HEK293T (cell line): ENCODE measurements at regions not wholly inside any gene's neighbourhood (a gene's known extent, or its start where the extent isn't known, plus 50 kb on each side); places are given as distances from the start of the nearest gene placed in this dataset.

Experiments used
- CTCF ChIA-PET: fragments of 350-600 bp; formaldehyde crosslinking; extraction: SDS; loops from one replicate; lab custom pipeline; 2021; ENCODE audit warnings: antibody characterized with exemption, inconsistent platforms; lab: Yijun Ruan, JAX
- POLR2A ChIA-PET: fragments of 350-600 bp; formaldehyde crosslinking; extraction: SDS; loops from one replicate; lab custom pipeline; 2020; ENCODE audit warnings: antibody characterized with exemption, inconsistent platforms; lab: Yijun Ruan, JAX
- DNase-seq: peaks from one replicate; pipeline ENCODE4 v3.0.0; 2012; ENCODE audit warnings: mixed read lengths; ENCODE audit errors: extremely low spot score
- ARNT ChIP-seq: fragments of 450-650 bp; IDR thresholded peaks from 2 replicates; pipeline ENCODE4 v1.6.1; 2017; ENCODE audit warnings: mild to moderate bottlenecking
- BHLHE40 ChIP-seq: fragments of 450-650 bp; IDR thresholded peaks from 2 replicates; pipeline ENCODE4 v1.6.1; 2016; ENCODE audit warnings: mild to moderate bottlenecking, moderate library complexity, borderline replicate concordance
- CTBP1 ChIP-seq: fragments of 450-650 bp; IDR thresholded peaks from 2 replicates; pipeline ENCODE4 v1.6.1; 2016; ENCODE audit warnings: borderline replicate concordance
- ELF4 ChIP-seq: fragments of 450-650 bp; IDR thresholded peaks from 2 replicates; pipeline ENCODE4 v1.6.1; 2017; ENCODE audit warnings: antibody characterized with exemption
- FOXA1 ChIP-seq: fragments of 450-650 bp; IDR thresholded peaks from 2 replicates; pipeline ENCODE4 v1.6.1; 2016; ENCODE audit warnings: mild to moderate bottlenecking
- FOXK2 ChIP-seq: fragments of 450-650 bp; IDR thresholded peaks from 2 replicates; pipeline ENCODE4 v1.6.1; 2016; ENCODE audit warnings: mild to moderate bottlenecking
- FOXM1 ChIP-seq: fragments of 450-650 bp; IDR thresholded peaks from 2 replicates; pipeline ENCODE4 v1.6.1; 2017; ENCODE audit warnings: mild to moderate bottlenecking, borderline replicate concordance
- HDGF ChIP-seq: fragments of 450-650 bp; IDR thresholded peaks from 2 replicates; pipeline ENCODE4 v1.6.1; 2017; ENCODE audit warnings: antibody characterized with exemption, borderline replicate concordance
- L3MBTL2 ChIP-seq: fragments of 450-650 bp; conservative IDR thresholded peaks from 2 replicates; pipeline ENCODE4 v1.6.1; 2016; ENCODE audit warnings: mild to moderate bottlenecking
- LEF1 ChIP-seq: fragments of 450-650 bp; IDR thresholded peaks from 2 replicates; pipeline ENCODE4 v1.6.1; 2017; ENCODE audit warnings: mild to moderate bottlenecking, borderline replicate concordance
- NFRKB ChIP-seq: fragments of 450-650 bp; IDR thresholded peaks from 2 replicates; pipeline ENCODE4 v1.6.1; 2016; ENCODE audit warnings: mild to moderate bottlenecking, moderate library complexity
- PKNOX1 ChIP-seq: fragments of 450-650 bp; IDR thresholded peaks from 2 replicates; pipeline ENCODE4 v1.6.1; 2016
- SP1 ChIP-seq: fragments of 450-650 bp; IDR thresholded peaks from 2 replicates; pipeline ENCODE4 v1.6.1; 2017
- SUZ12 ChIP-seq: fragments of 450-650 bp; IDR thresholded peaks from 2 replicates; pipeline ENCODE4 v1.6.1; 2016; ENCODE audit warnings: mild to moderate bottlenecking
- TARDBP ChIP-seq: fragments of 450-650 bp; IDR thresholded peaks from 2 replicates; pipeline ENCODE4 v1.6.1; 2016
- ZNF384 ChIP-seq: fragments of 450-650 bp; IDR thresholded peaks from 2 replicates; pipeline ENCODE4 v1.6.1; 2016

- ChIA-PET CTCF (interaction anchor here (0.6 to 3.5 kb wide), 16 partner anchors 9 to 475 kb away, joined by 3 to 23 read pairs (median 4); no protein-coding TSS in a partner anchor), POLR2A (interaction anchor here (0.9 to 2.7 kb wide), 5 partner anchors 14 to 58 kb away, joined by 3 to 7 read pairs (median 3); no protein-coding TSS in a partner anchor)
- DNase-seq = peak; percentile 75
- TF ChIP-seq BHLHE40 (no peak), NFRKB (no peak), FOXK2 (no peak), FOXM1 (no peak), ZNF384 (no peak), HDGF (no peak), FOXA1 (no peak)
Measured at GRCh38 chr7:25894902-25895791, 256.9 kb upstream of the NFE2L3 start.

GRCh38 chr7:25895792-25896171, 256.2 kb upstream of the NFE2L3 start:
- ChIA-PET POLR2A (interaction anchor here (0.7 to 2.7 kb wide), 4 partner anchors 54 to 306 kb away, joined by 3 to 7 read pairs (median 3); partner anchors contain the start of gene CBX3), CTCF (interaction anchor here (0.7 to 3.5 kb wide), 8 partner anchors 12 to 474 kb away, joined by 3 to 23 read pairs (median 4); no protein-coding TSS in a partner anchor)
- no peak for DNase-seq
- TF ChIP-seq TARDBP (no peak), FOXA1 (no peak), ELF4 (no peak), NFRKB (no peak)

GRCh38 chr7:25897261-25897782, 254.7 kb upstream of the NFE2L3 start:
- no peak for DNase-seq
- POLR2A ChIA-PET = interaction anchor here (1.2 to 2.7 kb wide), 2 partner anchors 52 to 304 kb away, joined by 3 to 7 read pairs; partner anchors contain the start of gene CBX3
- TF ChIP-seq SUZ12 = no peak
- no peak for TF ChIP-seq LEF1
- TF ChIP-seq ZNF384 = no peak
- no peak for TF ChIP-seq ARNT
- TF ChIP-seq BHLHE40 = no peak
- TF ChIP-seq FOXK2 = no peak
- TF ChIP-seq CTBP1 = no peak
- TF ChIP-seq TARDBP = no peak
- TF ChIP-seq PKNOX1 = no peak
- TF ChIP-seq FOXA1 = no peak
- no peak for TF ChIP-seq FOXM1
- TF ChIP-seq L3MBTL2 = no peak
- no peak for TF ChIP-seq NFRKB
- no peak for TF ChIP-seq ELF4
- CTCF ChIA-PET = interaction anchor here (0.8 to 1.8 kb wide), 3 partner anchors 11 to 193 kb away, joined by 3 to 6 read pairs (median 3); no protein-coding TSS in a partner anchor

GRCh38 chr7:25900245-25900644, 251.8 kb upstream of the NFE2L3 start:
- ChIA-PET CTCF (no interaction called here), POLR2A (no interaction called here)
- TF ChIP-seq CTBP1 (no peak), SUZ12 (no peak), ZNF384 (no peak), FOXA1 (no peak), NFRKB (no peak)
- DNase-seq = no peak

- no peak for TF ChIP-seq SP1
- no peak for TF ChIP-seq SUZ12
- TF ChIP-seq ZNF384 = no peak
- no peak for TF ChIP-seq BHLHE40
- no peak for TF ChIP-seq FOXA1
- no peak for TF ChIP-seq HDGF
- TF ChIP-seq LEF1 = no peak
- no peak for TF ChIP-seq FOXK2
- no peak for TF ChIP-seq NFRKB
- TF ChIP-seq CTBP1 = no peak
- TF ChIP-seq L3MBTL2 = no peak
- no peak for TF ChIP-seq ELF4
- no peak for TF ChIP-seq FOXM1
- ChIA-PET CTCF (no interaction called here), POLR2A (no interaction called here)
- no peak for DNase-seq
Measured at GRCh38 chr7:25900877-25901276, 251.1 kb upstream of the NFE2L3 start.

- TF ChIP-seq HDGF = no peak
- no peak for TF ChIP-seq NFRKB
- no peak for TF ChIP-seq SUZ12
- TF ChIP-seq TARDBP = no peak
- TF ChIP-seq PKNOX1 = no peak
- no peak for TF ChIP-seq FOXM1
- TF ChIP-seq ZNF384 = no peak
- ChIA-PET CTCF (no interaction called here), POLR2A (no interaction called here)
- DNase-seq = no peak
Measured at GRCh38 chr7:25901658-25902057, 250.3 kb upstream of the NFE2L3 start.

GRCh38 chr7:25906003-25906402, 246.0 kb upstream of the NFE2L3 start:
- CTCF ChIA-PET = no interaction called here
- no peak for DNase-seq
- POLR2A ChIA-PET = no interaction called here
- TF ChIP-seq HDGF (no peak), NFRKB (no peak), L3MBTL2 (no peak), FOXK2 (no peak), FOXM1 (no peak), TARDBP (no peak), ZNF384 (no peak), SP1 (no peak), FOXA1 (no peak), ARNT (no peak), LEF1 (no peak), PKNOX1 (no peak), SUZ12 (no peak), BHLHE40 (no peak), CTBP1 (no peak), ELF4 (no peak)
